NCI-H187 (cell line): ENCODE measurements at regions not wholly inside any gene's neighbourhood (a gene's known extent, or its start where the extent isn't known, plus 50 kb on each side); places are given as distances from the start of the nearest gene placed in this dataset.

Source experiments
- DNase-seq, 2 experiments: peaks; one replicate each; lab custom pipeline; 2025; lab: John Stamatoyannopoulos, UW

DNA sequence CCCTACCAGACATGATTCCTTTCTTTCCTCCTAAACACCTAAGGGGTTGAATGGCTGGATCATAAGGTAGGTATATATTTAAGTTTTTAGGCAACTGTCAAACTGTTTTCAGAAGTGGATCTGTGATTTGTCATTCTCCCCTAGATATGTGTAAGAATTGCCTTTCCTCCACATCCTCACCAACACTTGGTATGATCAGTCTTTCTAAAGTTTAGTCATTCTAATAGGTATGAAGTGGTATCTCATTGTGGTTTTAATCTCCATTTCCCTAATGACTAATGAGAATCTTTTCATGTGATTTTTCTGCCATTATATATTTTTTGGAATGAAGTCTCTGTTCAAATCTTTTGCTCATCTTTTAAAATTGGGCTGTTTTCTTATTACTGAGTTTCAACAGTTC lies 122.1 kb downstream of the TFCP2L1 start:
- DNase-seq: no peak

DNA sequence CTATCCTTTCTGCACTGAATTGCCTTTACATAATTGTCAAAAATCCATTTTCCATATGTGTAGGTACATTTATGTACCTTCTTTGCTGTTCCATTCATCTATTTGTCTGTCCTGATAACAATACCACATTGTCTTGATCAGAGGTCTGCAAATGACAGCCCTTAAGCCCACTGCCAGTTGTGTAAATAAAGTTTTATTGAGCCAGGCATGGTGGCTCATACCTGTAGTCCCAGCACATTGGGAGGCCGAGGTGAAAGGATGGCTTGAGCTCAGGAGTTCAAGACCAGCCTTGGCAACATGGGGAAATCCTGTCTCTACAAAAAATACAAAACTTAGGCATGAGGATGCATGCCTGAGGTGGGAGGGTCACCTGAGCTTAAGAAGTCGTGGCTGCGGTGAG lies 121.0 kb downstream of the TFCP2L1 start:
- no peak for DNase-seq

DNA sequence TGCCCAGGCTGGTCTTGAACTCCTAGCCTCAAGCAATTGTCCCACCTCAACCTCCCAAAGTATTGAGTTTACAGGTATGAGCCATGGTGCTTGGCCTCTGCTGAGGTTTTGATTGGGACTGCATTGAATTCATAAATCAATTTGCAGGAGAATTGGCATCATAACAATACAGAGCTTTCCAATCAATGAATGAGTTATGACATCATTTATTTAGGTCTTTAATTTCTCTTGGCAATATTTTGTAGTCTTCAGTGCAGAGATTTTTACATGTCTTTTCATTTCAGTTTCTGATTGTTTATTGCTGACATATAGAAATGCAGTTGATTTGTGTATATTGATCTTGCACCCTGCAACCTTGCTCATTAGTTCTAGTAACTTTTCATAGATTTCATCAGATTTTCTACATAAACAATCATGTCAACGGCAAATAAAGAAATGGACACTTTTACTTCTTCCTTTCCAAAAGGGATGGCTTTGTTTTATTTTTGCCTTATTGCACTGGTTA lies 119.9 kb downstream of the TFCP2L1 start:
- no peak for DNase-seq
